GM23338 (cell line): ENCODE measurements at regions not wholly inside any gene's neighbourhood (a gene's known extent, or its start where the extent isn't known, plus 50 kb on each side); places are given as distances from the start of the nearest gene placed in this dataset.

ENCODE experiments used
- ATAC-seq: fragments of 200-7000 bp; cut with Tn5 transposase; 3 replicates; pipeline ENCODE4 v1.9.1; 2020
- DNase-seq: peaks from one replicate; pipeline ENCODE4 v3.0.0-alpha.2; 2015; ENCODE audit warnings: low spot score
- H2AFZ ChIP-seq: fragments of 200-600 bp; sonication (generic); 2 replicates; pipeline ENCODE4 v1.8.0; 2016; ENCODE audit warnings: antibody characterized with exemption, mild to moderate bottlenecking, moderate library complexity
- H3F3A ChIP-seq: fragments of 200-600 bp; sonication (generic); replicated peaks from 2 replicates; pipeline ENCODE4 v1.8.0; 2017; ENCODE audit warnings: antibody characterized with exemption, mixed run types, low read depth
- H3K27ac ChIP-seq: fragments of 200-600 bp; sonication (generic); 2 replicates; pipeline ENCODE4 v1.6.1; 2016; ENCODE audit warnings: low read depth
- H3K27me3 ChIP-seq: fragments of 200-600 bp; sonication (generic); 2 replicates; pipeline ENCODE4 v1.8.0; 2016; ENCODE audit warnings: mild to moderate bottlenecking, mixed run types, moderate library complexity; ENCODE audit not compliant: insufficient read depth
- H3K36me3 ChIP-seq: fragments of 200-600 bp; sonication (generic); 2 replicates; pipeline ENCODE4 v1.8.0; 2016; ENCODE audit warnings: mild to moderate bottlenecking; ENCODE audit not compliant: insufficient read depth
- H3K4me1 ChIP-seq: fragments of 200-600 bp; sonication (generic); 2 replicates; pipeline ENCODE4 v1.8.0; 2016; ENCODE audit warnings: mild to moderate bottlenecking, moderate library complexity; ENCODE audit not compliant: insufficient read depth
- H3K4me2 ChIP-seq: fragments of 200-600 bp; sonication (generic); 2 replicates; pipeline ENCODE4 v1.7.1; 2017; ENCODE audit warnings: mixed run types
- H3K4me3 ChIP-seq: fragments of 200-600 bp; sonication (generic); 2 replicates; pipeline ENCODE4 v1.6.1; 2016; ENCODE audit warnings: mixed run types
- H3K79me2 ChIP-seq: fragments of 200-600 bp; sonication (generic); replicated peaks from 2 replicates; pipeline ENCODE4 v1.8.0; 2017; ENCODE audit warnings: mild to moderate bottlenecking; ENCODE audit not compliant: insufficient read depth
- H3K9me2 ChIP-seq: fragments of 200-600 bp; sonication (generic); 2 replicates; pipeline ENCODE4 v1.8.0; 2017; ENCODE audit not compliant: insufficient read depth
- H4K20me1 ChIP-seq: fragments of 200-600 bp; sonication (generic); replicated peaks from 2 replicates; pipeline ENCODE4 v1.8.0; 2017; ENCODE audit warnings: mild to moderate bottlenecking; ENCODE audit not compliant: insufficient read depth
- H3K27ac Mint-ChIP-seq: 2 replicates; pipeline ENCODE4 v1.8.0; 2020; ENCODE audit warnings: inconsistent platforms, mild to moderate bottlenecking, moderate library complexity, mixed read lengths
- H3K27me3 Mint-ChIP-seq: 3 replicates; pipeline ENCODE4 v1.8.0; 2022; ENCODE audit warnings: low read depth, mild to moderate bottlenecking, moderate library complexity, mixed read lengths, inconsistent platforms; ENCODE audit not compliant: insufficient read depth, poor library complexity
- H3K36me3 Mint-ChIP-seq: 3 replicates; pipeline ENCODE4 v1.8.0; 2021; ENCODE audit warnings: low read depth, mild to moderate bottlenecking, inconsistent platforms, moderate library complexity, mixed read lengths
- H3K4me1 Mint-ChIP-seq: 3 replicates; pipeline ENCODE4 v1.8.0; 2020; ENCODE audit warnings: mild to moderate bottlenecking, inconsistent platforms, mixed read lengths
- H3K4me3 Mint-ChIP-seq: 3 replicates; pipeline ENCODE4 v1.8.0; 2021; ENCODE audit warnings: moderate library complexity, mild to moderate bottlenecking, inconsistent platforms, mixed read lengths
- H3K9me3 Mint-ChIP-seq: 3 replicates; pipeline ENCODE4 v1.8.0; 2020; ENCODE audit warnings: moderate library complexity, mild to moderate bottlenecking, inconsistent platforms, mixed read lengths
- CREB1 ChIP-seq: fragments of 250-450 bp; sonication (Bioruptor Pico); IDR thresholded peaks from 2 replicates; pipeline ENCODE4 v1.5.0; 2020; ENCODE audit warnings: low read depth, mild to moderate bottlenecking, moderate library complexity
- ETS1 ChIP-seq: IDR thresholded peaks from 2 replicates; pipeline ENCODE4 v1.6.1; 2016; ENCODE audit warnings: antibody characterized with exemption
- EZH2 ChIP-seq: fragments of 200-600 bp; sonication (generic); IDR thresholded peaks from one replicate; pipeline ENCODE4 v1.8.0; 2017; ENCODE audit warnings: antibody characterized with exemption, mild to moderate bottlenecking, low read depth; ENCODE audit not compliant: unreplicated experiment
- EZH2phosphoT487 ChIP-seq: fragments of 200-600 bp; sonication (generic); IDR thresholded peaks from one replicate; pipeline ENCODE4 v1.8.1; 2018; ENCODE audit warnings: antibody characterized with exemption; ENCODE audit not compliant: unreplicated experiment
- POLR2AphosphoS5 ChIP-seq: IDR thresholded peaks from 2 replicates; pipeline ENCODE4 v1.6.1; 2016; ENCODE audit warnings: antibody characterized with exemption, low read depth
- STAT1 ChIP-seq: IDR thresholded peaks from one replicate; pipeline ENCODE4 v1.6.1; 2016; ENCODE audit warnings: antibody characterized with exemption; ENCODE audit not compliant: unreplicated experiment
- ZNF114 ChIP-seq: fragments of 250-450 bp; sonication (Bioruptor Pico); IDR thresholded peaks from 2 replicates; pipeline ENCODE4 v1.5.0; 2020; ENCODE audit warnings: mild to moderate bottlenecking, moderate library complexity
- ZNF331 ChIP-seq: fragments of 250-450 bp; sonication (Bioruptor Pico); IDR thresholded peaks from 2 replicates; pipeline ENCODE4 v1.5.0; 2020; ENCODE audit warnings: low read depth, mild to moderate bottlenecking, moderate library complexity
- ZNF462 ChIP-seq: fragments of 250-450 bp; sonication (Bioruptor Pico); IDR thresholded peaks from 2 replicates; pipeline ENCODE4 v1.5.0; 2020; ENCODE audit warnings: mild to moderate bottlenecking, moderate library complexity

DNA sequence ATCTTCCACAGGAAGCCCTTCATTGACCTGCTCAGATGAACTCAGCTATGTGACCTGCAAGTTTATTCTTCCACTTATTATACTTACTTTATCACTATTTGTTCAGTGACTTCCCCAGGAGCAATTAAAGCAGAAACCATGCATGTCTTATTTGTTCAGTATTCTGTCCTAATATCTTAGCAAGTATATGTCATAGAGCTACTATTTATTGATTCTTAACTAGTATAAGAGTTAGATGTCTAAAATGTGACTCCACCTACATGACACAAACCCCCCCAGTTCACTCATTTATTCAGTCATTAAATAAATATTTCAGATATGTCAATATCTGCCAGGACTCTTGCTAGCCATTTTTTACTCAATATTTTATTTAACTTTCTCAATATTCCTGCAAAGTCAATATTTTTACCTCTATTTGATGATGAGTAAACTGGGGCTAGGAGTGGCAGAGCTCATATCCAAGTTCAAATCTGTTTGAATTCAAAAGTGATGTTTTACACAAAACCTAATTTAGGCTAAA lies 469.0 kb upstream of the USP24 start (continued):
- TF ChIP-seq ZNF462 (no peak), POLR2AphosphoS5 (no peak), EZH2 (no peak), CREB1 (CRISPR knock-in tag) (no peak)

- no peak overlapping the region for H3K4me2 ChIP-seq
- H3K27me3 Mint-ChIP-seq, result no peaks in the 10 kb centered on the region
- H3F3A ChIP-seq, result no peaks in the 10 kb centered on the region
- no peaks in the 10 kb centered on the region; the same call in 2 of the 3 replicates for H3K9me3 Mint-ChIP-seq
- no peaks in the 10 kb centered on the region for H3K27me3 ChIP-seq
- H4K20me1 ChIP-seq, result no peaks in the 10 kb centered on the region
- no peaks in the 10 kb centered on the region for H3K36me3 ChIP-seq
- DNase-seq (no peak), ATAC-seq (no peak)
- peaks cover 5% of the 10 kb centered on the region; the same call in 1 of the 2 replicates for H3K9me2 ChIP-seq
- H3K27ac Mint-ChIP-seq, result no peak overlapping the region
- H3K36me3 Mint-ChIP-seq, result no peaks in the 10 kb centered on the region; the same call in 2 of the 3 replicates
- no peak overlapping the region for H3K4me3 Mint-ChIP-seq
- peaks cover 7% of the 10 kb centered on the region; the same call in 1 of the 2 replicates for H3K4me1 ChIP-seq
- no peak overlapping the region for H3K4me3 ChIP-seq
- no peak overlapping the region for H3K27ac ChIP-seq
- H3K79me2 ChIP-seq, result no peaks in the 10 kb centered on the region
- no peak overlapping the region for H2AFZ ChIP-seq
- peaks cover 2% of the 10 kb centered on the region; the same call in 1 of the 3 replicates for H3K4me1 Mint-ChIP-seq
- TF ChIP-seq EZH2phosphoT487 (no peak), ZNF462 (no peak), ZNF331 (CRISPR knock-in tag) (no peak), EZH2 (no peak), ZNF114 (CRISPR knock-in tag) (no peak), ETS1 (no peak), CREB1 (CRISPR knock-in tag) (no peak), STAT1 (no peak)
Measured at GRCh38 chr1:55682198-55682597, 467.0 kb upstream of the USP24 start.
